Liver (tissue), 8 donors: ENCODE measurements at regions not wholly inside any gene's neighbourhood (a gene's known extent, or its start where the extent isn't known, plus 50 kb on each side); places are given as distances from the start of the nearest gene placed in this dataset.

Experiments used
- DNase-seq: peaks from one replicate; pipeline ENCODE4 v3.0.0-alpha.2; 2017; ENCODE audit warnings: low spot score
- H3K27ac ChIP-seq, 2 donors: one replicate each; pipeline ENCODE4 v1.7.0; 2013; ENCODE audit warnings: inconsistent platforms in 2 of 2, low read length in 2 of 2, control low read depth in 1 of 2, low read depth in 1 of 2, mild to moderate bottlenecking in 1 of 2
- H3K27me3 ChIP-seq, 4 donors: one replicate each; pipeline versions ENCODE4 v1.6.1 to v1.7.0; 2013; ENCODE audit warnings: low read length in 3 of 4, inconsistent platforms in 1 of 4, mild to moderate bottlenecking in 1 of 4, moderate library complexity in 1 of 4; ENCODE audit not compliant: control insufficient read depth in 4 of 4, insufficient read depth in 4 of 4
- H3K36me3 ChIP-seq, 4 donors: one replicate each; pipeline versions ENCODE4 v1.6.1 to v1.7.0; 2013; ENCODE audit warnings: low read length in 3 of 4, mild to moderate bottlenecking in 3 of 4, low read depth in 1 of 4, moderate library complexity in 1 of 4; ENCODE audit not compliant: control insufficient read depth in 4 of 4, insufficient read depth in 3 of 4
- H3K4me1 ChIP-seq, 4 donors: one replicate each; pipeline versions ENCODE4 v1.6.1 to v1.7.0; 2013; ENCODE audit warnings: low read length in 3 of 4, mild to moderate bottlenecking in 3 of 4, moderate library complexity in 1 of 4; ENCODE audit not compliant: control insufficient read depth in 4 of 4, insufficient read depth in 4 of 4
- H3K4me3 ChIP-seq, 3 donors: one replicate each; pipeline versions ENCODE4 v1.6.1 to v1.7.0; 2013; ENCODE audit warnings: low read length in 3 of 3, control low read depth in 1 of 3, low read depth in 1 of 3, mild to moderate bottlenecking in 1 of 3
- H3K9ac ChIP-seq, 2 donors: one replicate each; pipeline ENCODE4 v1.7.0; 2013; ENCODE audit warnings: low read length in 2 of 2, mild to moderate bottlenecking in 2 of 2, moderate library complexity in 2 of 2, control low read depth in 1 of 2, low read depth in 1 of 2
- H3K9me3 ChIP-seq, 4 donors: one replicate each; pipeline versions ENCODE4 v1.6.1 to v1.7.0; 2013; ENCODE audit warnings: low read length in 3 of 4; ENCODE audit not compliant: control insufficient read depth in 4 of 4
- ATF3 ChIP-seq: IDR thresholded peaks from 2 replicates; pipeline ENCODE4 v1.6.1; 2016; ENCODE audit warnings: antibody characterized with exemption
- CTCF ChIP-seq: fragments of 150-350 bp; IDR thresholded peaks from 2 replicates; pipeline ENCODE4 v1.5.1; 2017; ENCODE audit warnings: improper control_type of control experiment, low read depth, low read length; ENCODE audit not compliant: missing input control
- EGR1 ChIP-seq, 2 donors: IDR thresholded peaks; 2 replicates each; pipeline ENCODE4 v1.6.1; 2016 to 2018; ENCODE audit warnings: antibody characterized with exemption in 2 of 2, low read depth in 2 of 2
- FOXA1 ChIP-seq: IDR thresholded peaks from 2 replicates; pipeline ENCODE4 v1.6.1; 2016; ENCODE audit warnings: antibody characterized with exemption
- FOXA2 ChIP-seq: IDR thresholded peaks from 2 replicates; pipeline ENCODE4 v1.6.1; 2016; ENCODE audit warnings: antibody characterized with exemption
- GABPA ChIP-seq, 2 donors: IDR thresholded peaks in 1 of 2; conservative IDR thresholded peaks in 1 of 2; 2 replicates each; pipeline ENCODE4 v1.6.1; 2016; ENCODE audit warnings: antibody characterized with exemption in 2 of 2, mild to moderate bottlenecking in 1 of 2, moderate library complexity in 1 of 2
- HNF4A ChIP-seq, 2 donors: conservative IDR thresholded peaks; 2 replicates each; pipeline ENCODE4 v1.6.1; 2016; ENCODE audit warnings: antibody characterized with exemption in 2 of 2, mild to moderate bottlenecking in 2 of 2
- HNF4G ChIP-seq: IDR thresholded peaks from 2 replicates; pipeline ENCODE4 v1.6.1; 2016; ENCODE audit warnings: antibody characterized with exemption
- JUND ChIP-seq, 2 donors: IDR thresholded peaks; 2 replicates each; pipeline ENCODE4 v1.6.1; 2016; ENCODE audit warnings: antibody characterized with exemption in 2 of 2
- MAX ChIP-seq: IDR thresholded peaks from 2 replicates; pipeline ENCODE4 v1.6.1; 2016; ENCODE audit warnings: antibody characterized with exemption
- NR2F2 ChIP-seq: IDR thresholded peaks from 2 replicates; pipeline ENCODE4 v1.6.1; 2016; ENCODE audit warnings: antibody characterized with exemption
- RAD21 ChIP-seq, 2 donors: IDR thresholded peaks; 2 replicates each; pipeline ENCODE4 v1.6.1; 2016; ENCODE audit warnings: antibody characterized with exemption in 2 of 2, mild to moderate bottlenecking in 2 of 2
- RXRA ChIP-seq, 2 donors: IDR thresholded peaks; 2 replicates each; pipeline ENCODE4 v1.6.1; 2017 to 2018; ENCODE audit warnings: antibody characterized with exemption in 2 of 2, mild to moderate bottlenecking in 1 of 2
- SP1 ChIP-seq: IDR thresholded peaks from 2 replicates; pipeline ENCODE4 v1.6.1; 2018; ENCODE audit warnings: antibody characterized with exemption, mild to moderate bottlenecking
- TAF1 ChIP-seq: conservative IDR thresholded peaks from 2 replicates; pipeline ENCODE4 v1.6.1; 2016; ENCODE audit warnings: antibody characterized with exemption, mild to moderate bottlenecking
- YY1 ChIP-seq: IDR thresholded peaks from 2 replicates; pipeline ENCODE4 v1.6.1; 2016; ENCODE audit warnings: antibody characterized with exemption, mild to moderate bottlenecking
- WGBS: extraction: QIAGEN DNeasy Blood & Tissue Kit; methylation state at CpG from one replicate; pipeline ENCODE4 v1.1.7; 2013; 5-methylcytosine and 5-hydroxymethylcytosine counted together
- TF ChIP-seq, protein P1 (sequence below): IDR thresholded peaks from 2 replicates; pipeline ENCODE4 v1.6.1; 2016; ENCODE audit warnings: antibody characterized with exemption
- TF ChIP-seq, protein P2 (sequence below): IDR thresholded peaks from 2 replicates; pipeline ENCODE4 v1.6.1; 2016; ENCODE audit warnings: antibody characterized with exemption, mild to moderate bottlenecking
- donor health status: healthy.
- donor health status: healthy.
- donor health status: healthy.
- donor health status: healthy.
- donor health status: healthy.

DNA sequence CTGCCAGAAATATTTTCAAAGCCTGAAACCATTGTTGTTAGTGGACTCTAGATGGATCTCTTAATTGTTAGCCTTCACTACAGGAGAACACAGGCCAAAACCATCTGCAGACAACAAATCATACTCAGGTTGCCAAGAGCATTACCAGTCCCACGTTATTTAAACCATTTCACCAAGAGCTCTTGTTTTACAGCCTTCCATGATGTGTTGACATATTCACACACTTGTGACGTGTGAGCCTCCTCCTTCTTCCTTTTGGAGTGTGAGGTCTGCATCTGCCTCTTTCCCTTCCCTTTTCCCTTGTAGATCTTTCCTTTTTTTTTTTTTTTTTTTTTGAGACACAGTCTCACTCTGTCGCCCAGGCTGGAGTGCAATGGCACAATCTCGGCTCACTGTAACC is 279.0 kb downstream of the AUH start (continued):
- TF ChIP-seq EGR1 (IDR thresholded peaks at IDR 0.05; ENCODE audit: low read depth in 2 of 2), result no peak
- TF ChIP-seq HNF4G, result no peak
- TF ChIP-seq JUND (IDR thresholded peaks at IDR 0.05), result no peak
- TF ChIP-seq, protein P1, sequence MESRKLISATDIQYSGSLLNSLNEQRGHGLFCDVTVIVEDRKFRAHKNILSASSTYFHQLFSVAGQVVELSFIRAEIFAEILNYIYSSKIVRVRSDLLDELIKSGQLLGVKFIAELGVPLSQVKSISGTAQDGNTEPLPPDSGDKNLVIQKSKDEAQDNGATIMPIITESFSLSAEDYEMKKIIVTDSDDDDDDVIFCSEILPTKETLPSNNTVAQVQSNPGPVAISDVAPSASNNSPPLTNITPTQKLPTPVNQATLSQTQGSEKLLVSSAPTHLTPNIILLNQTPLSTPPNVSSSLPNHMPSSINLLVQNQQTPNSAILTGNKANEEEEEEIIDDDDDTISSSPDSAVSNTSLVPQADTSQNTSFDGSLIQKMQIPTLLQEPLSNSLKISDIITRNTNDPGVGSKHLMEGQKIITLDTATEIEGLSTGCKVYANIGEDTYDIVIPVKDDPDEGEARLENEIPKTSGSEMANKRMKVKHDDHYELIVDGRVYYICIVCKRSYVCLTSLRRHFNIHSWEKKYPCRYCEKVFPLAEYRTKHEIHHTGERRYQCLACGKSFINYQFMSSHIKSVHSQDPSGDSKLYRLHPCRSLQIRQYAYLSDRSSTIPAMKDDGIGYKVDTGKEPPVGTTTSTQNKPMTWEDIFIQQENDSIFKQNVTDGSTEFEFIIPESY, result no peak
- no peak for TF ChIP-seq SP1
- no peak for TF ChIP-seq TAF1
- TF ChIP-seq NR2F2, result no peak

GRCh38 chr9:91084896-91085516 is 276.7 kb downstream of the AUH start:
- Histone ChIP-seq H3K4me3 (no peak overlapping the region), H3K27me3 (no peaks in the 10 kb centered on the region), H3K36me3 (no peaks in the 10 kb centered on the region), H3K4me1 (no peaks in the 10 kb centered on the region), H3K9ac (no peak overlapping the region), H3K9me3 (no peaks in the 10 kb centered on the region), H3K27ac (no peak overlapping the region)
- no peak for DNase-seq
- WGBS, result 83% methylated on average over 2 of the region's 2 CpGs
- TF ChIP-seq HNF4A (conservative IDR thresholded peaks at IDR 0.05) (no peak), JUND (IDR thresholded peaks at IDR 0.05) (no peak), ATF3 (no peak), RAD21 (IDR thresholded peaks at IDR 0.05) (no peak), TAF1 (no peak), HNF4G (no peak), FOXA2 (no peak), RXRA (IDR thresholded peaks at IDR 0.05) (no peak), NR2F2 (no peak), SP1 (no peak), GABPA (IDR thresholded peaks at IDR 0.05 in 1 of 2, conservative IDR thresholded peaks at IDR 0.05 in 1 of 2) (no peak), CTCF (no peak), MAX (no peak), YY1 (no peak), FOXA1 (no peak), EGR1 (IDR thresholded peaks at IDR 0.05; ENCODE audit: low read depth in 2 of 2) (no peak)
- TF ChIP-seq, protein P1, result no peak
- TF ChIP-seq, protein P2, sequence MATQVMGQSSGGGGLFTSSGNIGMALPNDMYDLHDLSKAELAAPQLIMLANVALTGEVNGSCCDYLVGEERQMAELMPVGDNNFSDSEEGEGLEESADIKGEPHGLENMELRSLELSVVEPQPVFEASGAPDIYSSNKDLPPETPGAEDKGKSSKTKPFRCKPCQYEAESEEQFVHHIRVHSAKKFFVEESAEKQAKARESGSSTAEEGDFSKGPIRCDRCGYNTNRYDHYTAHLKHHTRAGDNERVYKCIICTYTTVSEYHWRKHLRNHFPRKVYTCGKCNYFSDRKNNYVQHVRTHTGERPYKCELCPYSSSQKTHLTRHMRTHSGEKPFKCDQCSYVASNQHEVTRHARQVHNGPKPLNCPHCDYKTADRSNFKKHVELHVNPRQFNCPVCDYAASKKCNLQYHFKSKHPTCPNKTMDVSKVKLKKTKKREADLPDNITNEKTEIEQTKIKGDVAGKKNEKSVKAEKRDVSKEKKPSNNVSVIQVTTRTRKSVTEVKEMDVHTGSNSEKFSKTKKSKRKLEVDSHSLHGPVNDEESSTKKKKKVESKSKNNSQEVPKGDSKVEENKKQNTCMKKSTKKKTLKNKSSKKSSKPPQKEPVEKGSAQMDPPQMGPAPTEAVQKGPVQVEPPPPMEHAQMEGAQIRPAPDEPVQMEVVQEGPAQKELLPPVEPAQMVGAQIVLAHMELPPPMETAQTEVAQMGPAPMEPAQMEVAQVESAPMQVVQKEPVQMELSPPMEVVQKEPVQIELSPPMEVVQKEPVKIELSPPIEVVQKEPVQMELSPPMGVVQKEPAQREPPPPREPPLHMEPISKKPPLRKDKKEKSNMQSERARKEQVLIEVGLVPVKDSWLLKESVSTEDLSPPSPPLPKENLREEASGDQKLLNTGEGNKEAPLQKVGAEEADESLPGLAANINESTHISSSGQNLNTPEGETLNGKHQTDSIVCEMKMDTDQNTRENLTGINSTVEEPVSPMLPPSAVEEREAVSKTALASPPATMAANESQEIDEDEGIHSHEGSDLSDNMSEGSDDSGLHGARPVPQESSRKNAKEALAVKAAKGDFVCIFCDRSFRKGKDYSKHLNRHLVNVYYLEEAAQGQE, result no peak
